HG03108 (cell line): ENCODE measurements at regions not wholly inside any gene's neighbourhood (a gene's known extent, or its start where the extent isn't known, plus 50 kb on each side); places are given as distances from the start of the nearest gene placed in this dataset.

Source experiments
- ATAC-seq: cut with Tn5 transposase; IDR thresholded peaks from one replicate; pipeline ENCODE4 v1.9.1; 2021; ENCODE audit warnings: moderate library complexity; ENCODE audit not compliant: unreplicated experiment

DNA sequence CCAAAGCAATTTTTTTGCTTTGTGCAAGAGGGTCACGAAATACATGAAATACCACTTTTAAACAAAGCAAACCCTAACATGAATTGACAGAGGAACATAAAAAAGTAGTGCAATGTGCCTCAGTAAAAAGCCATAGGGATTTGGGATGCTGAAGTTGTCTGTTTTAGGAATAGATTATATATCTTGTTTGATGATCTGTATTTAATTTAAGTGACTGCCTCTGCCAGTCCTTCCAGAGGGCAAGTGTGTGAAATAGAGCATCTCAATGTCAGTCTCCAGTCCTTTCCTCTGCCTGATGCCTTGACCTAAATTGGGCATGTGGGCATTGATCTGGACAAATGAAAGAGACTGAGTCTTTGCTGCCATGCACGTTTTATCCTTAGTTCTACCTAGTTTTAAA is 222.8 kb downstream of the PTPRC start:
- no peak for ATAC-seq

DNA sequence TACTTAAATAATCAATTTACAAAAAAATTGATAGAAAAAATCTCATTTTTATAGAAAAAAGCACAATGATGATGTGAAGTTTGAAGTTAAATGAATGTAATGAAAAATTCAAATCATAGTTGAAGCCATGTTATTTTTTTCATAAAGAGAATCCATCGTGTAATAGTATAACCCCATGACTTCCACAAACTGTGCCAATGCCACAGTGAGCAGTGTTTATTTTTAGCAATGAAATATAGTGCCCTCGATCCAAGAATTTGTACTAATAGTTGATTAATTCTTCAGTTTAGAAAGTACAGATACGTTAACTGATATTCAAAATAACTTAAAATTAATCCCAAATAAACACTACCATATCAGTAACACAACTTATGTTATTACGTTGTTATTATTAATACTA is 225.9 kb downstream of the PTPRC start:
- no peak for ATAC-seq

DNA sequence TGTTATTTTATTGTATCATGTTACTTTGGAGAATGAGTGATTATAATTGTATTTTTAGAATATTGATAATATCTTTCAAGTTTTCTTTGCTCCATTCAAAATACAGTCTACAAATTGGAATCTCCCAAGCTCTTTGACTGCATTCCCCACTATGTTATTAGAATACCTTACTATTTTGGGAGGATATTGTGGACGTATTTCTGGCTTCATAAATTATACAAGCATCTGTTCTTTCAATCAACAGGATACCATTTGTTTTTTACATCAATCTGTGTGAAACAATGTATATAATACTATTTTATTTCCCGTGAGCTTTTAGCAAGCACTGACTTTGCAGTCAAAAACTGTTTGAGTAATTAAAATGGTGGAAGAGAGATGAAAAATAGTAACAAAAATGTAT is 226.5 kb downstream of the PTPRC start:
- ATAC-seq = no peak

DNA sequence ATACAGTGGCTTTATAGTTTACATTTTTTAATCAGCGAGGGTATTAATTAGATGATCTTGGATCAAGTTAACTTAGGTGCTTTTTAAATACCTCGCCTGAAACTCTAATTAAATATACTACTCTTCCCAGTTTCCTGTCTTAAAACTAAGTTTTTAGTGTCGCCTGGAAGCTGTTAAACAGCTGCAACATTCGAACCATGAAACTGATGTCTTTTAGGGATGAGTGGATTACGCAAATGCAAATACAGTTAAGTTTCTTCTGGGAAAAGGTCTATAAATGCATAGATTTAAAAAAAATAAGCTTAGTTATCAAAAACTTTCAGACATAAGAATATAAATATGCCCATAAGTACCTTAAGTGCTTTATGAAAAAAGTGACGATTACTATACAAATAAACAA is 228.3 kb downstream of the PTPRC start:
- ATAC-seq = no peak

DNA sequence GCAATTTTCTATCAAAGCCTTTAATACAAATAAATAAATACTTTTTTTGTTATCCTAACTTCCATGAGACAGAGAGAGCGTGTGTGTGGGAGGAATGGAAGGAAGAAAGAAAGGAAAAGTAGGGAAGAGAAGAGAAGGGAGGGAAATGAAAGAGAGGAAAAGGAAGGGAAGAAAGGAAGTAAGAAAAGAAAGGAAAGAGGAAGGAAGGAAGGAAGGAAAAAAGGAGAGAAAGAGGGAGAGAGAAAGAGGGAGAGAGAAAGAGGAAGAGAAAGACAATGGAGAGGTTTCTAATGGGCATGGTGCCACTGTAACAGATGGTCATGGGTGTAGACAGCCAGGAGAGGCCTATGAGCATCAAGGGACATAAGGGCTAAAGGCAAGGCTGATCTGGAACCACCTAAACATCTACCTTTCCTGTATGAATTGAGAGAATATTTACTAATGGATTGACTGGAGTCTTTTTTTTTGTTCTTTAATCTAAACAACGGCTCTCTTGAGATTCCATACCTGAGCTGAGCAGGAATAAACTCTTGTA is 234.9 kb downstream of the PTPRC start:
- ATAC-seq = no peak

DNA sequence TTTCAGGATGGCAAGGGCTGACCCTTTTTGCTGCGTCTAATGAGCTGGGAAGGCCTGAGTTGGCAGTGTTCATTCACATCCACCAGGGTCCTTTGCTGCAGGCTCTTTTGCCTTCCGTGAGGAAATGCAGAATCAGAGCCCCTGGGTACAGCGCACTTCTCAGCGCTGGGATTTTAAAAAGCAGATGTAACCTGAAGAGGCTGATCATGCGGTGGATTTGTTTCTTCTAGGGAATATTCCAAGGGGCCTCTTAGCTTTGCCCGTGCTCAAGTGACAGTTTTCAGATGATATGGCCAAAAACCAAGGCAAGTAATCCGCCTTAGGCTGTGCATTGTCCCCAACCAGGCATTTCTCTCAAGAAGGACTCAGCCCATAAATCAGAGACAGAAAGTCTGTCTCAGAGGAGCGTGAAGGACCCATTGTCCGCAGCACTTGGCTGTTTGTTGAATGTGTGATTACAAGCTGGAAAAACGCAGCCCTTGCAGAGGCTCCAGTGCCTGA is 237.6 kb downstream of the PTPRC start:
- no peak for ATAC-seq

DNA sequence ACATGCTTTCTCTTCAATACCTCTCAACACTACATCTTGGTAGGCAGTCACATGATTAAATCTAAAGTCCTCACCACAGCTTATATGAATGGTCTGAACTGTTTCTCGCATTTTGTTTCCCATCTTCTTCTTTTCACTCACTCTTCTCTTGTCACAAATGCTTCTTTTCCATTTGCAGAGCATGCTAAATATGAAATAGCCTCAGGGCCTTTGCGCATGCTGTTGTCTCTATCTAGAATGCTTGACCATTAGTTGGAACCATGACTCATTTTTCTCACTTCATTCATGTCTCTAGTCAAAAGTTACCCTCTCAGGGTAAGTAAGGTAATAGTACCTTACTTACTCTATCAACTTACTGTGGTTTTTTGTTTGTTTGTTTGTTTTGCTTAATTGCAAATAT is 239.7 kb downstream of the PTPRC start:
- no peak for ATAC-seq

DNA sequence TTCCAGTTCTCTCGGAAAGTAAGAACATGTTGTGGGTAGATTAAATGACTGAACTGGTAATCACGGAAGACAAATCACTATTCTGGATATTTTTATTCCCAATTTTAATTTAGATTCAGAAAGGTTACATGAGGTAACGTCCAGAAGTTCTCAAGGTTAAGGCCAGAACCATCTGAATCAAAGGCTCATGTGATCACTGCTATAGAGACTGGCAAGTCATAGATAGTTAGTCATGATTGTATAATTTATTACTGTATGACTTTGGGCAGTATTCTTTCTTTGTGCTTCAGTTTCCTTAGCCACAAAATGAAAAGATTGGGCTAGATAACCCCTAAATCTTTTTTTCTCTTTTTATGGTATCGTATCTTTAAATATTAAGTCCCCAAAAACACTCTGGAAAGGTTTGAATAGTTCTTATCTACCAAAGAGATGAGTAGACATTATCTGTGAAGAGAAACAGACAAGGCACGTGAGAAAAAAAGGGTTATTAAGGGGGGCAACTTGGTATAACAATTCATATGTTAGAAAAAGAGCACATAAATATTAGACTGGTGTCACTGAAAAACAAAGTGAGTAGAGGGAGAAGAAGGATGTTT is 241.0 kb downstream of the PTPRC start:
- no peak for ATAC-seq

DNA sequence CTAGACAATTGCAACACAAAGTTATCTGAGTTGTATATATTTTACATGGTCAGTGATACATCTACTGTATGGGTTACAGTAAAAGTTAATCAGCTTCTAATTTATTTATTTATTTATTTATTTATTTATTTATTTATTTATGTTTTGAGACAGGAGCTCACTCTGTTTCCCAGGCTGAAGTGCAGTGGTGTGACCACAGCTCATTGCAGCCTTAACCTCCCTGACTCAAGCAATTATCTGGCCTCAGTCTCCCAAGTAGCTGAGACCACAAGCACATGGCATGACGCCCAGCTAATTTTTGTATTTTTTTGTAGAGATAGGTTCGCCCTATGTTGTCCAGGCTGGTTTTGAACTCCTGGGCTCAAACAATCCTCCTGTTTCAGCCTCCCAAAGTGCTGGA is 241.6 kb downstream of the PTPRC start:
- no peak for ATAC-seq

DNA sequence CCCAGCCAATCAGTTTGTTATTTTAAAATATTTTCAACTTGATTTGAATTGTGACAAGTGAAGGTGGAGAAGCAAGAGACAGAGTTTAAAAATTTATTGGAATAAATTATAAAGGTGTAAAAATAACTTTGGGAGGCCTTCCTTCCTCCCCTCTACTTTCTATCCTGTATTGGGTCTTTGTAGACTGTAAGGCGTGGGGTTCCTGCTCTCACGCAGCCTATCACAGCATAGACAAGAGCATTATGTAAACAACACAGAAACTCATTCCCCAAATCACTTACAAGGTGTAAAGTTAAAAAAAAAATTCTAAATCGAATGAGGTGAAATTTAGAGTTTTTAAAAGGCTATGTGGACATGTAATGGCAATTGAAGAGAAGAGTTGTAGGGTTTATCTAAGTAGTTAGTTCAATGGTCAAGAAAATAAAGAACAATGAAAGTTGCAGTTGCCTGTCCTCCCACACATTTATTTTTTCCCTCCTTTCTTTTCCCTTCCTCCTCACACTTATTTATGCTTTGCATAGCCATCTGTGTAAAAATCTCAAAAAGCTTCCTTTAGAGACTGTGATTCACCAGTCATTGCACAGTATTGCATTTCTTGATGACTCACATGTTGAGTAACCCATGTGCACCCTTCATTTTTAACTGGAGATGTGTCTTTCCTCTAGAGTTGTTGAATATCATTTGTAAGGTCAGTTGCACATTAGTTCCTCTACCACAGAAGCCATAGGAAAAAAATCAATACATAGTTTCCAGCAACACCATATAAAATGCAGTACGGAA is 242.2 kb downstream of the PTPRC start:
- ATAC-seq = no peak

DNA sequence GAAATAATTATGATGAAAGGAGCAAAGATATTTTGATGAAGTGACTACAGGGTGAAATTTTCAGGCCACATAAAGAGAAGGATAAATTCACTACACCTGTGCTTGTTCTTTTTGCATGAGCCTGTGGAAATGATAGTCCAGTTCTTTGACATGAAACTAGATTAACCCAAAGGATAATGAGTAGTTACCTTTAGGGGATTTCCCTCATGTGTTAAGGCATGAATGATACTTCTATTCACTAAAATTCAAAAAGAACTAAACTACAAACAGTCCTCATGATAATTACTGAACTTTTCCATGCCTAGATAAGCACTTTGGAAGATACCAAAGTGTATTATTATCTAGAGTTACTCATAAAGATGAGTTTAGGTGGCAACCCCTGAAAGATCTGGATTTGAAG is 244.3 kb downstream of the PTPRC start:
- no peak for ATAC-seq

DNA sequence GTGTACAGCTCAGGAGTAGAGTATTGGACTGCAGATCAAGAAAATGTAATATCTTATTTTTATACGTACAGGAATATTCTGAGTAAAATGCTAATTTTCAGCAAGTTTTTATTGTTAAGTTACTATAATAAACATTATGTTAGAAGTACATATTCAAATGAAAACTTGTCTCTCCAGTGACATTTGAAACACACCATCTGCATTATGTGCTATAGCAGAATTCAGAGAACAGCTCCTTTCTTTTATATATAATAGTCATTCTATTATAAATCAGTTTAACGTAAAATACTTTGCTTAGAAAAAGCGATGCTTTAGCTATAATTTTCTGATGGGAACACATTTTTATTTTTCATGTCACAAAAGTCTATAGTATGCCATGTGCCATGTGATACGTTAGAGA is 249.0 kb downstream of the PTPRC start:
- no peak for ATAC-seq

DNA sequence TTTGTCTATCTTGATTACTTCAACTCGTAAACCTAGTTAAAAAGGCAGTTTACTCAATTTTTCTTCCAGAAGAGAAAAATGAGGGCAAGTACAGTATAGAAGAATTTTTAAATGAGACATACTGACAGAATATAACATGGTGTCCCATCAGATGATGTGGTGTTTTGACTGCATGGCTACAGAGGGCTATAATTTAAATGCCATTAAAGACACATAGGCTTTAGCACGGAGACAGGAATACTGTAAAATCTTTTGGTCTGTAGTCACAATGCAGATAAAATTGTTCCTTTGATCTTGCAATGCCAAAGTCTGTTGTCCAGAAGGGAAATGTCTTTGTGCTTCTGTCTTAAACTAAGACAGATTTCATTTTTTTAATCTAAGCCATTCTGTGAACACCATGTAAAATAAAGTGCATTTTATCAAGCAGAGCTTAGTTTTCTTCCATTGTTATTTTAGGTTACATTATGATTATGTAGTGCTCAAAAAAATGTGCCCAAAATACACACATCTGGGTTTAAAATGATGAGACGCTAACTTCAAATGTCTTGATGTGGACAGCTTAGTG is 249.6 kb downstream of the PTPRC start:
- ATAC-seq = no peak

DNA sequence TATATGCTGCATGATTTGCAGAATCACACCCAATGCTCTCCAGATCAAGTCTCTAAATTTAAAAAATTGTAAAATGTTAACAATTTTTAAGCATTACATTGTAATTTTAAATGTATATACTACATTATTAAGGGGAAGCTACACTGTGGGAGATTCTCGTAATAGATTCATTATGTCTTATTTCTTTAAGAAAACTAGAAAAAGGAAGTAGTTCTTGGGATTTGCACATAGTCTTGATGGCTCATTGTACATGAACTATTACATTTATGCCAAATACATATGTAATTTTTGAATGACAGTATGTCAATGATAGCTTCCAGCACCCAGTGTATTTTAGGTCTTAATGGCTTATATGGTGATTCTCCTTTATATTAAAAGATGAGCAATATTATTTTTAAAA is 250.3 kb downstream of the PTPRC start:
- no peak for ATAC-seq

DNA sequence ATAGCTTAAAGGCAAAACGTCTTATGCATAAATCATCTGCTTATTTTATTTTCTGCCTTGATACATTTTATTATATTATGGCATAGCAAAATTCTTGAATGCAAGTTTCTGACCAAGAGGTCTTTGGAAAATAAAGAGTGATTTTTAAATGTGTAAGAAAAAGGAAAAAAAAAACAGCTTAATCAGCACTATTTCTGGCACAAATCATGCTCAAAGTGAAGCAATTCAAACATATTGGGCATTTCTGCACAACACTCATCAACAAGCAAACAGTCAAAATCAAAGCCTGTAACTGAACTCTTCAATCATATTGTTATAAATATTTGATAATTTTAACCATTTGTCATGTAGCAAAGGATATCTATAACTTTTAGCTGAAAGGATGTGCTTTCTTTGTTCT is 250.9 kb downstream of the PTPRC start:
- no peak for ATAC-seq

DNA sequence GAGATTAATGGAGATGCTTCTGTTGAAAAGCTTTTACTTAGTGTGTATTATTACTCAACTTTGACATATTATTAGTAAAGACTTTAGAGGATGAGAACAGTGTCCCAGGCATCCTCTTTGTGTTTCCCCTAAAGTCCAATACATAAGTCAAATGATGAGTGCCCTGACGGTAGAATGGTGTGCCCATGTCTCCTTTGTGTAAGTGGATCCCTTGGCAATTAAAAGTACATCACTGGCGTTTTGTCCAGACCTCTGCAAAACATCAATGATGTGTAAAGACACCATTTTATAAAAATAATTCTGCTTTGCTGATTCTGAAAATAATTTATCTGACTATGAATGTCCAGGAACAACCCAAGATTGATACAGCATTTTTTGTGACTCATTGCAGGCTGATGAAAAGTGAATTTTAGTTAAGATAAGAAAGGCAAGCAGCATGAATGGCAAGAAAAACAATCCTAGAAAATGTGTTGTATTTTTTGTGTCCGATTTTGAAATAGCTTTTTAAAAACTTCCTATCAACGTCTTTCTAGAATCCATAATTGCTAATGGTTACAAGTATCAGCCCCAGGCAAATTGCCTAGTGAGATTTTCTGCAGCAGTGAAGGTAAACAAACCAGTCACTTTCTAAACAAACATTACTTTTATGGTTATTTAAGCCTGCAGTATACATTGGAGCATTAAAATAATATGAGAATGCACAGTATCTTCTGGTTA is 251.5 kb downstream of the PTPRC start:
- no peak for ATAC-seq

DNA sequence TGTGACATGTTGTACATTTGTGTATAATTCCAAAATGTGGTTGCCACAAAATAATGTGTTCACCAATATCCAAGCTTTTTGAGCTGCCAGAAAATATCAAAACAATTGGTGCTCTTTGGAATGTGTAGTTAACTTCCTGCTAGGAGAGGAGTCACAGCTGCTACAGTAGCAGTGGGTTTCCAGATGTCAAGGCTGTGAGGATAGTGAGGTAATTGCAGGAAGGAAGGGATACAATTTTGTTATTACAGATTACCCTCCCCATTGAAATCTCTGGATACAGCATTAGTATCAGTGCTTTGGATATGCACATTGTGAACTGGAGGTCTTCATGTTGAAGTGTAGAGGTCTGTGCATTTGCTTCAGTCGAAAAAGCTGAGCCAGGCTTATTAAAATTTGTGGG is 253.2 kb downstream of the PTPRC start:
- no peak for ATAC-seq

DNA sequence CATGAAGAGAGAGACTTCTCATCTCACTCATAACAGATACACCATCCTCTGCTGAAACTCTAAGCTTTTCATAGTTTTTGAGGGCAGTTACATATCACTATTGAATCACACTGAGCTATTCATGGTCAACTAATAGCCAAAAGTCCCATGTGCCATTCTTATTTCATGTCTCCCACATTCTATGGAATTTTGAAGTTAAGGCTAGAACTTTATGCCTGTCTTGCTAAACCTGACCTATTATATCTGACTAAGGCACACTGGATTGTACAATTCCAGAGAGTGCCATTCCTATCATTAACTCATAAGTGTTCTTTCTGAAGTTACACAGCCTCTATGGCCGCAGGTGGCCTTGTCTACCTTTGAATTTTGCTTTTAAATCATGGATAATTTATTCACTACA is 254.3 kb downstream of the PTPRC start:
- no peak for ATAC-seq

DNA sequence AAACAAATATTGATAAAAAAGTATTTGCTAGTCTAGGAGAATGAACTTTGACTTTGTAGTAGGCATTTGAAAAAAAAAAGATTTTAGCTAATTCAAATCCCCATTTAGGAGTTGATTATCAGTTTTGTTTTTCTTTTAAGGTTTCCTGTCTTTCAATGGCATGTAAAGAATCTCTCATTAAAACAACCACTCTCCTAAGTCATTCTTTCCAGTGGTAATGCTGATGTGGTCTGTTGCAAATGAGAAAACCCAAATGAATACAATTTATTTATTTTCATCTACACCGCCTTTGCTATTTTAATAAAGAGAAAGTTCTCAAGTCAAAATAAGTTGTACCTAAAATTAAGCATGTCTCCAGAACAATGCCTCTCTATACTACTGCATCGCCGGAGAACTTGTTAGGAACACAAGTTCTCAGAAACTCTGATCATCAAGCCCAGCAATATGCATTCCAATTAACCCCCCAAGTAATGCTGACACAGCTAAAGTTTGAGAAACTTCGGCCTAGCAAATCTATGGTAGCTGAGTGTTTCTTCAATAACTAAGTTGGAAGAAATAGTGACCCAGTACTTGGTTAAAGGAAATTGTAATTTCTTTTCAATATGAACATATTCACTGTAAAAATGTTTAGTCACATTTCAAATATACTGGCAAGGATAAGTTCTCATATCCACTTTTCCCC is 255.1 kb downstream of the PTPRC start:
- no peak for ATAC-seq

DNA sequence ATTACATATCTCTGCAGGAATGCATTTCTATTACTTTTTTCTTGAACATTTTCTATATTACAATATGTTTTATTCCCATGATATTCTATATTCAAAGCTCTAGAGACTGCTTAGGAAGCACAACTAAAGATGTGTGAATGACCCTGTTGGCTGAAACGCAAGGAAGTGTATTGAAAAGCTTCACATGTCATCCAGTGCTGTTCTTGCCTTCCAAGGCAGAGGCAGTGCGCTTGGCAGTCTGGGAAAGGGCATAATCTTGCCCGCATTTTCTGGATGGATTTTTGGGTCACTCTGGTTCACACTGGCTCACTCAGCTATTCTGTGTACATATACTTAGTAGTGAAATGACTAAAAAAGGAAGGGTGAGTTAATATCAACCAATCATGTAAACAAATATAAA is 262.4 kb downstream of the PTPRC start:
- ATAC-seq = no peak

DNA sequence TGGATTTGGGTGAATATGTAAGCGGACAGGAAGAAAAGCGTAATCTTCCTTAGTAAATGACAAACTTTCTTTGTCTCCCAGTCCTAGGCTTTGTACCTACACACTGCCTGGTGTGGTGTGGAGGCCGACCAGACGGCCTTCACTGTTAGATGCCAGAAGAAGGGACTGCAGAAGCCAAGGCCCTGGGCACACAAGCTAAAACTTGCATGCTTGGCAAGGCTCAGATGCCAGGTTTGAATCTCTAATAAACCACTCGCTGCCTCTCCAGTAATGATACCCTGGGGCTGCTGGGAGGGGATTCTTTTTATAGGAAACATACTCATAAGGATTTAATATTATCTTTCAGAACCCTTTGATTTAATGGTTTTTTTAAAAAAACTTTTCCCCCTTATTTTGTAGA is 263.8 kb downstream of the PTPRC start:
- no peak for ATAC-seq
